GM19025 (cell line): ENCODE measurements at regions not wholly inside any gene's neighbourhood (a gene's known extent, or its start where the extent isn't known, plus 50 kb on each side); places are given as distances from the start of the nearest gene placed in this dataset.

Experiments
- ATAC-seq: cut with Tn5 transposase; IDR thresholded peaks from one replicate; pipeline ENCODE4 v1.9.1; 2021; ENCODE audit warnings: mild to moderate bottlenecking, low read depth, moderate library complexity; ENCODE audit not compliant: unreplicated experiment

- no peak for ATAC-seq
These were observed 231.4 kb upstream of the RGPD4 start for GRCh38 chr2:107595285-107595684.

- ATAC-seq = no peak
These were observed 230.9 kb upstream of the RGPD4 start for GRCh38 chr2:107595749-107596148.

- ATAC-seq = no peak
These were observed 229.2 kb upstream of the RGPD4 start for GRCh38 chr2:107597507-107597906.

GRCh38 chr2:107602801-107603200 is 223.9 kb upstream of the RGPD4 start:
- ATAC-seq = no peak

- ATAC-seq = no peak
These were observed 219.6 kb upstream of the RGPD4 start for GRCh38 chr2:107607054-107607453.

- no peak for ATAC-seq
These were observed 219.2 kb upstream of the RGPD4 start for GRCh38 chr2:107607473-107607872.

- no peak for ATAC-seq
These were observed 211.7 kb upstream of the RGPD4 start for GRCh38 chr2:107615039-107615438.

GRCh38 chr2:107618769-107619168 is 207.9 kb upstream of the RGPD4 start:
- ATAC-seq = no peak

GRCh38 chr2:107621186-107622165 is 205.2 kb upstream of the RGPD4 start:
- ATAC-seq = no peak

GRCh38 chr2:107622741-107623310 is 203.9 kb upstream of the RGPD4 start:
- ATAC-seq = no peak

GRCh38 chr2:107625982-107626381 is 200.7 kb upstream of the RGPD4 start:
- no peak for ATAC-seq

GRCh38 chr2:107627164-107627563 is 199.5 kb upstream of the RGPD4 start:
- ATAC-seq = no peak

- ATAC-seq = no peak
These were observed 198.8 kb upstream of the RGPD4 start for GRCh38 chr2:107627926-107628325.

GRCh38 chr2:107633580-107634147 is 193.0 kb upstream of the RGPD4 start:
- no peak for ATAC-seq

GRCh38 chr2:107634172-107634571 is 192.5 kb upstream of the RGPD4 start:
- ATAC-seq = no peak

GRCh38 chr2:107635883-107636282 is 190.8 kb upstream of the RGPD4 start:
- ATAC-seq = no peak

- no peak for ATAC-seq
These were observed 181.1 kb upstream of the RGPD4 start for GRCh38 chr2:107645586-107645985.

GRCh38 chr2:107648781-107649404 is 177.8 kb upstream of the RGPD4 start:
- no peak for ATAC-seq

- no peak for ATAC-seq
These were observed 169.6 kb upstream of the RGPD4 start for GRCh38 chr2:107657049-107657448.

GRCh38 chr2:107663632-107664031 is 163.1 kb upstream of the RGPD4 start:
- no peak for ATAC-seq

- no peak for ATAC-seq
These were observed 157.4 kb upstream of the RGPD4 start for GRCh38 chr2:107669335-107669734.
